Adrenal gland (tissue), 5 donors: ENCODE measurements at regions not wholly inside any gene's neighbourhood (a gene's known extent, or its start where the extent isn't known, plus 50 kb on each side); places are given as distances from the start of the nearest gene placed in this dataset.

Experiments
- POLR2A ChIP-seq, 2 donors: fragments of 450-650 bp; IDR thresholded peaks; one replicate each; pipeline ENCODE4 v1.6.1; 2017; ENCODE audit warnings: antibody characterized with exemption in 2 of 2, mild to moderate bottlenecking in 2 of 2, moderate library complexity in 1 of 2
- TF ChIP-seq, protein P1 (sequence below), 6 experiments: fragments of 450-650 bp in 4 of 6; fragments of 200-600 bp in 2 of 6; sonication (generic) in 1 of 6; IDR thresholded peaks; 1 replicate in 5 of 6; 2 replicates in 1 of 6; pipeline versions ENCODE4 v1.5.1 to v1.8.0; 2016 to 2021; ENCODE audit warnings: antibody characterized with exemption in 6 of 6, mild to moderate bottlenecking in 2 of 6, moderate library complexity in 1 of 6
- donor health status: DM: no; HTN: no; CAD: no.

DNA sequence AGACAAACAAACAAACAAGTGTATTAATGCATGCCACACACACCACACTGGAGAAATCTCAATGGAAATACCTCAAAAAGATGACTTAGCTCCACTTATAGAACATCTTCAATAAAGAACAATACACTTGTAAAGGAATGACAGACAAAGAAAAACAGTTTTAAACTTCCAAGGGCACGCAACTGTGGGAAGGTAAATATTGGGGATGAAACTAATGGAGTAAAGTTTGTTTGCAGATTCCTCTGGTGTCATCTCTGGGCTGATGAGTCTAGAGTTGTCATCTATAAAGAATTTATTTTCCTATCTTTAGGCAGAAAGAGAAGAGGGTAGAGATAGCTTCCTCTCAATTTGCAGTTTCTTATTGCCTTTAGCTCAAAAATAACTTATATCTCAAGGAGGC, 144.0 kb upstream of the ZC3H15 start:
- TF ChIP-seq, protein P1, sequence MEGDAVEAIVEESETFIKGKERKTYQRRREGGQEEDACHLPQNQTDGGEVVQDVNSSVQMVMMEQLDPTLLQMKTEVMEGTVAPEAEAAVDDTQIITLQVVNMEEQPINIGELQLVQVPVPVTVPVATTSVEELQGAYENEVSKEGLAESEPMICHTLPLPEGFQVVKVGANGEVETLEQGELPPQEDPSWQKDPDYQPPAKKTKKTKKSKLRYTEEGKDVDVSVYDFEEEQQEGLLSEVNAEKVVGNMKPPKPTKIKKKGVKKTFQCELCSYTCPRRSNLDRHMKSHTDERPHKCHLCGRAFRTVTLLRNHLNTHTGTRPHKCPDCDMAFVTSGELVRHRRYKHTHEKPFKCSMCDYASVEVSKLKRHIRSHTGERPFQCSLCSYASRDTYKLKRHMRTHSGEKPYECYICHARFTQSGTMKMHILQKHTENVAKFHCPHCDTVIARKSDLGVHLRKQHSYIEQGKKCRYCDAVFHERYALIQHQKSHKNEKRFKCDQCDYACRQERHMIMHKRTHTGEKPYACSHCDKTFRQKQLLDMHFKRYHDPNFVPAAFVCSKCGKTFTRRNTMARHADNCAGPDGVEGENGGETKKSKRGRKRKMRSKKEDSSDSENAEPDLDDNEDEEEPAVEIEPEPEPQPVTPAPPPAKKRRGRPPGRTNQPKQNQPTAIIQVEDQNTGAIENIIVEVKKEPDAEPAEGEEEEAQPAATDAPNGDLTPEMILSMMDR (IDR thresholded peaks at IDR 0.05), result no peak
- TF ChIP-seq POLR2A (IDR thresholded peaks at IDR 0.05), result no peak
